HCT116 (cell line): ENCODE measurements at regions not wholly inside any gene's neighbourhood (a gene's known extent, or its start where the extent isn't known, plus 50 kb on each side); places are given as distances from the start of the nearest gene placed in this dataset.

Source experiments
- ATAC-seq: fragments of 200-7000 bp; cut with Tn5 transposase; 2 replicates; pipeline ENCODE4 v1.9.1; 2020; ENCODE audit warnings: mild to moderate bottlenecking, moderate library complexity
- BruUV-seq: library from RNA; stranded (reverse); fragments of 400-500 nt; replicated peaks from 2 replicates; lab custom pipeline; 2021; lab: Mats Ljungman, UMichigan
- CTCF ChIA-PET: fragments of 300-600 bp; sonication (Branson Sonifier 250); formaldehyde crosslinking; loops from one replicate; lab custom pipeline; 2021; ENCODE audit warnings: antibody characterized with exemption; lab: Charles Lee
- POLR2A ChIA-PET: fragments of 300-600, 350-600 bp; sonication (Branson Sonifier 250); formaldehyde crosslinking; loops from one replicate; lab custom pipeline; 2021; ENCODE audit warnings: antibody characterized with exemption; lab: Charles Lee
- RAD21 ChIA-PET, 2 experiments: fragments of 300-600 bp; sonication (Branson Sonifier 250); formaldehyde crosslinking; loops; one replicate each; lab custom pipeline; 2023; ENCODE audit warnings: low total read pairs in 2 of 2; ENCODE audit not compliant: uncharacterized antibody in 2 of 2, unreplicated experiment in 2 of 2, low non-redundant PET in 1 of 2; lab: Charles Lee
- DNase-seq: peaks from one replicate; pipeline ENCODE4 v3.0.0-alpha.2; 2010; ENCODE audit warnings: low read depth, low spot score
- H2AFZ ChIP-seq: fragments of 200-600 bp; shearing (Covaris generic), sonication (generic); 2 replicates; pipeline ENCODE4 v1.6.1; 2017; ENCODE audit warnings: low read depth, mixed run types, mixed read lengths, antibody characterized with exemption, low read length; ENCODE audit not compliant: poor library complexity, severe bottlenecking
- H3K27ac ChIP-seq: 2 replicates; pipeline ENCODE4 v1.5.1; 2012; ENCODE audit warnings: low read depth, low read length
- H3K27me3 ChIP-seq: fragments of 200-600 bp; sonication (generic); 2 replicates; pipeline ENCODE4 v1.6.1; 2016; ENCODE audit warnings: mixed run types, low read length, mixed read lengths; ENCODE audit not compliant: insufficient read depth
- H3K36me3 ChIP-seq, 2 experiments: fragments of 200-500 bp in 1 of 2; fragments of 200-600 bp in 1 of 2; sonication (Bioruptor generic) in 1 of 2; sonication (generic) in 1 of 2; 2 replicates each; pipeline versions ENCODE4 v1.5.1 to v1.6.1; 2014 to 2016; ENCODE audit warnings: low read length in 2 of 2, inconsistent platforms in 1 of 2, mixed read lengths in 1 of 2, mixed run types in 1 of 2; ENCODE audit not compliant: insufficient read depth in 2 of 2, control insufficient read depth in 1 of 2
- H3K4me1 ChIP-seq, 2 experiments: fragments of 200-600 bp in 1 of 2; sonication (generic) in 1 of 2; 2 replicates each; pipeline versions ENCODE4 v1.5.1 to v1.6.1; 2012 to 2017; ENCODE audit warnings: low read length in 2 of 2, inconsistent platforms in 1 of 2, mild to moderate bottlenecking in 1 of 2, mixed read lengths in 1 of 2, mixed run types in 1 of 2, moderate library complexity in 1 of 2; ENCODE audit not compliant: insufficient read depth in 2 of 2, control insufficient read depth in 1 of 2
- H3K4me2 ChIP-seq: fragments of 200-600 bp; sonication (generic); 2 replicates; pipeline ENCODE4 v1.6.1; 2017; ENCODE audit warnings: mixed run types, low read length, mixed read lengths
- H3K4me3 ChIP-seq, 2 experiments: fragments of 200-600 bp in 1 of 2; sonication (generic) in 1 of 2; replicated peaks in 1 of 2; 2 replicates each; pipeline ENCODE4 v1.5.1; 2011 to 2016; ENCODE audit warnings: low read length in 2 of 2, control low read depth in 1 of 2, low read depth in 1 of 2, mild to moderate bottlenecking in 1 of 2, mixed read lengths in 1 of 2, mixed run types in 1 of 2
- H3K79me2 ChIP-seq: fragments of 200-600 bp; sonication (generic); 2 replicates; pipeline ENCODE4 v1.6.1; 2017; ENCODE audit warnings: mild to moderate bottlenecking, mixed run types, low read length, moderate library complexity, mixed read lengths; ENCODE audit not compliant: insufficient read depth
- H3K9ac ChIP-seq: fragments of 200-600 bp; sonication (generic); 2 replicates; pipeline ENCODE4 v1.6.1; 2016; ENCODE audit warnings: low read length, mixed read lengths
- H3K9me2 ChIP-seq: fragments of 200-600 bp; sonication (generic), shearing (Covaris generic); 2 replicates; pipeline ENCODE4 v1.6.1; 2017; ENCODE audit warnings: mixed run types, mild to moderate bottlenecking, moderate library complexity; ENCODE audit not compliant: insufficient read depth
- H3K9me3 ChIP-seq, 2 experiments: fragments of 200-500 bp in 1 of 2; fragments of 200-600 bp in 1 of 2; sonication (Bioruptor generic) in 1 of 2; sonication (generic) in 1 of 2; 2 replicates each; pipeline ENCODE4 v1.6.1; 2014 to 2017; ENCODE audit warnings: low read length in 2 of 2, mixed read lengths in 2 of 2, inconsistent platforms in 1 of 2, low read depth in 1 of 2, mild to moderate bottlenecking in 1 of 2, mixed run types in 1 of 2, moderate library complexity in 1 of 2; ENCODE audit not compliant: control insufficient read depth in 1 of 2, insufficient read depth in 1 of 2
- H4K20me1 ChIP-seq: fragments of 200-600 bp; sonication (generic), shearing (Covaris generic); 2 replicates; pipeline ENCODE4 v1.6.1; 2017; ENCODE audit warnings: mixed run types, mild to moderate bottlenecking, moderate library complexity; ENCODE audit not compliant: insufficient read depth
- CBX3 ChIP-seq: IDR thresholded peaks from 2 replicates; pipeline ENCODE4 v1.6.1; 2012; ENCODE audit warnings: low read depth
- EGR1 ChIP-seq: IDR thresholded peaks from 2 replicates; pipeline ENCODE4 v1.6.1; 2012; ENCODE audit warnings: low read depth
- ELF1 ChIP-seq: IDR thresholded peaks from 2 replicates; pipeline ENCODE4 v1.6.1; 2012; ENCODE audit warnings: low read depth, borderline replicate concordance
- FOSL1 ChIP-seq: IDR thresholded peaks from 2 replicates; pipeline ENCODE4 v1.6.1; 2012; ENCODE audit warnings: low read depth
- POLR2A ChIP-seq: IDR thresholded peaks from 2 replicates; pipeline ENCODE4 v1.7.0; 2011; ENCODE audit warnings: borderline replicate concordance; ENCODE audit not compliant: insufficient read depth, insufficient read length; ENCODE audit errors: extremely low read depth
- POLR2AphosphoS5 ChIP-seq: IDR thresholded peaks from 2 replicates; pipeline ENCODE4 v1.6.1; 2011; ENCODE audit warnings: mild to moderate bottlenecking, low read depth, low read length, moderate library complexity
- RAD21 ChIP-seq: IDR thresholded peaks from 2 replicates; pipeline ENCODE4 v1.6.1; 2012; ENCODE audit warnings: low read depth, mild to moderate bottlenecking
- SIN3A ChIP-seq: IDR thresholded peaks from 2 replicates; pipeline ENCODE4 v1.6.1; 2012; ENCODE audit warnings: low read depth
- SP1 ChIP-seq: IDR thresholded peaks from 2 replicates; pipeline ENCODE4 v1.6.1; 2012; ENCODE audit warnings: low read depth
- SRF ChIP-seq: IDR thresholded peaks from 2 replicates; pipeline ENCODE4 v1.6.1; 2012; ENCODE audit warnings: low read depth
- YY1 ChIP-seq: IDR thresholded peaks from 2 replicates; pipeline ENCODE4 v1.6.1; 2011; ENCODE audit warnings: low read length, low read depth, moderate library complexity, mild to moderate bottlenecking; ENCODE audit not compliant: insufficient replicate concordance; ENCODE audit errors: extremely low read depth
- ZFX ChIP-seq: fragments of 450-650 bp; IDR thresholded peaks from 2 replicates; pipeline ENCODE4 v1.6.1; 2017
- ZNF274 ChIP-seq: fragments of 200-500 bp; sonication (Bioruptor generic); IDR thresholded peaks from 2 replicates; pipeline ENCODE4 v1.6.1; 2014; ENCODE audit warnings: mild to moderate bottlenecking, low read depth, low read length, inconsistent platforms
- intact Hi-C: fragments of 100-400 bp; cut with micrococcal nuclease; formaldehyde crosslinking; loops from 2 replicates; pipeline ENCODE4 v1.10.0; 2022
- TF ChIP-seq, protein P1 (sequence below): IDR thresholded peaks from 2 replicates; pipeline ENCODE4 v1.6.1; 2011; ENCODE audit warnings: mild to moderate bottlenecking, low read length, moderate library complexity; ENCODE audit not compliant: insufficient replicate concordance; ENCODE audit errors: extremely low read depth
- TF ChIP-seq, protein P2 (sequence below): IDR thresholded peaks from 2 replicates; pipeline ENCODE4 v1.6.1; 2012
- TF ChIP-seq, protein P3 (sequence below): IDR thresholded peaks from 2 replicates; pipeline ENCODE4 v1.6.1; 2012; ENCODE audit warnings: low read depth

DNA sequence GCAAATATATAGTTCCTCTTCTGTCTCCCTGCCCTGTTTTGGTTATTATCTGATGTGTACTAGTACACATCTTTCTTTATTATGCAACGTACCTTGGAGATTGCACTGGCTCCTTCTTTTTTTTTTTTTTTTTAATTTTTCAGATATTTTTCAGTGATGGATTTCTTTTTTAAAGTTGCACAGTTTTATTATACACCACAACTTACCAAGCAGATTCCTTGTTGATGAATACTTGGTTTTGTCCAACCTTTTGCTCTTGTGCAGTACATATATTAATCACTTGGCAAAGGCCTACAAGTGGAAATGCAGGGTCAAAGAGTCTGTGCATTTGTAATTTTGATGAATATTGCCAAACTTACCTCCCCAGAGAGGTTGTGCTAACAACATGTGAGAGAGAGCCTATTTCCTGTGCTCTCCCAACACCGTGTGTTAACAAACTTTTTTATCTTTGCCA is 50.1 kb upstream of the RNF24 start:
- H2AFZ ChIP-seq, result no peak overlapping the region
- ATAC-seq (no peak), DNase-seq (no peak)
- H3K36me3 ChIP-seq, result no peaks in the 10 kb centered on the region
- no peaks in the 10 kb centered on the region for H3K27me3 ChIP-seq
- no peak overlapping the region for H3K4me2 ChIP-seq
- H3K79me2 ChIP-seq, result no peaks in the 10 kb centered on the region
- ChIA-PET RAD21 (no interaction called here), POLR2A (no interaction called here), CTCF (no interaction called here)
- H3K9me3 ChIP-seq, result no peaks in the 10 kb centered on the region; a peak in 1 of 4 replicates
- H4K20me1 ChIP-seq, result no peaks in the 10 kb centered on the region
- H3K27ac ChIP-seq, result no peak overlapping the region
- BruUV-seq, result no TSS peak
- H3K9me2 ChIP-seq, result no peaks in the 10 kb centered on the region
- H3K9ac ChIP-seq, result no peak overlapping the region
- intact Hi-C loops, result no loop called here
- H3K4me1 ChIP-seq, result peaks cover 7 to 28% of the 10 kb centered on the region in 2 experiments; a peak in 3 of 4 replicates
- no peak overlapping the region for H3K4me3 ChIP-seq
- no peak for TF ChIP-seq POLR2AphosphoS5
- no peak for TF ChIP-seq SIN3A
- TF ChIP-seq YY1, result no peak
- TF ChIP-seq, protein P1, sequence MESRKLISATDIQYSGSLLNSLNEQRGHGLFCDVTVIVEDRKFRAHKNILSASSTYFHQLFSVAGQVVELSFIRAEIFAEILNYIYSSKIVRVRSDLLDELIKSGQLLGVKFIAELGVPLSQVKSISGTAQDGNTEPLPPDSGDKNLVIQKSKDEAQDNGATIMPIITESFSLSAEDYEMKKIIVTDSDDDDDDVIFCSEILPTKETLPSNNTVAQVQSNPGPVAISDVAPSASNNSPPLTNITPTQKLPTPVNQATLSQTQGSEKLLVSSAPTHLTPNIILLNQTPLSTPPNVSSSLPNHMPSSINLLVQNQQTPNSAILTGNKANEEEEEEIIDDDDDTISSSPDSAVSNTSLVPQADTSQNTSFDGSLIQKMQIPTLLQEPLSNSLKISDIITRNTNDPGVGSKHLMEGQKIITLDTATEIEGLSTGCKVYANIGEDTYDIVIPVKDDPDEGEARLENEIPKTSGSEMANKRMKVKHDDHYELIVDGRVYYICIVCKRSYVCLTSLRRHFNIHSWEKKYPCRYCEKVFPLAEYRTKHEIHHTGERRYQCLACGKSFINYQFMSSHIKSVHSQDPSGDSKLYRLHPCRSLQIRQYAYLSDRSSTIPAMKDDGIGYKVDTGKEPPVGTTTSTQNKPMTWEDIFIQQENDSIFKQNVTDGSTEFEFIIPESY, result no peak
- TF ChIP-seq EGR1, result no peak
- TF ChIP-seq, protein P2, sequence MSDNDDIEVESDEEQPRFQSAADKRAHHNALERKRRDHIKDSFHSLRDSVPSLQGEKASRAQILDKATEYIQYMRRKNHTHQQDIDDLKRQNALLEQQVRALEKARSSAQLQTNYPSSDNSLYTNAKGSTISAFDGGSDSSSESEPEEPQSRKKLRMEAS, result no peak
- TF ChIP-seq ZNF274, result no peak
- no peak for TF ChIP-seq RAD21
- TF ChIP-seq ELF1, result no peak
- TF ChIP-seq SP1, result no peak
- TF ChIP-seq SRF, result no peak
- TF ChIP-seq ZFX, result no peak
- no peak for TF ChIP-seq CBX3
- TF ChIP-seq, protein P3, sequence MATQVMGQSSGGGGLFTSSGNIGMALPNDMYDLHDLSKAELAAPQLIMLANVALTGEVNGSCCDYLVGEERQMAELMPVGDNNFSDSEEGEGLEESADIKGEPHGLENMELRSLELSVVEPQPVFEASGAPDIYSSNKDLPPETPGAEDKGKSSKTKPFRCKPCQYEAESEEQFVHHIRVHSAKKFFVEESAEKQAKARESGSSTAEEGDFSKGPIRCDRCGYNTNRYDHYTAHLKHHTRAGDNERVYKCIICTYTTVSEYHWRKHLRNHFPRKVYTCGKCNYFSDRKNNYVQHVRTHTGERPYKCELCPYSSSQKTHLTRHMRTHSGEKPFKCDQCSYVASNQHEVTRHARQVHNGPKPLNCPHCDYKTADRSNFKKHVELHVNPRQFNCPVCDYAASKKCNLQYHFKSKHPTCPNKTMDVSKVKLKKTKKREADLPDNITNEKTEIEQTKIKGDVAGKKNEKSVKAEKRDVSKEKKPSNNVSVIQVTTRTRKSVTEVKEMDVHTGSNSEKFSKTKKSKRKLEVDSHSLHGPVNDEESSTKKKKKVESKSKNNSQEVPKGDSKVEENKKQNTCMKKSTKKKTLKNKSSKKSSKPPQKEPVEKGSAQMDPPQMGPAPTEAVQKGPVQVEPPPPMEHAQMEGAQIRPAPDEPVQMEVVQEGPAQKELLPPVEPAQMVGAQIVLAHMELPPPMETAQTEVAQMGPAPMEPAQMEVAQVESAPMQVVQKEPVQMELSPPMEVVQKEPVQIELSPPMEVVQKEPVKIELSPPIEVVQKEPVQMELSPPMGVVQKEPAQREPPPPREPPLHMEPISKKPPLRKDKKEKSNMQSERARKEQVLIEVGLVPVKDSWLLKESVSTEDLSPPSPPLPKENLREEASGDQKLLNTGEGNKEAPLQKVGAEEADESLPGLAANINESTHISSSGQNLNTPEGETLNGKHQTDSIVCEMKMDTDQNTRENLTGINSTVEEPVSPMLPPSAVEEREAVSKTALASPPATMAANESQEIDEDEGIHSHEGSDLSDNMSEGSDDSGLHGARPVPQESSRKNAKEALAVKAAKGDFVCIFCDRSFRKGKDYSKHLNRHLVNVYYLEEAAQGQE, result no peak
- no peak for TF ChIP-seq FOSL1
- no peak for TF ChIP-seq POLR2A
